ENCODE measurements at regions not wholly inside any gene's neighbourhood (a gene's known extent, or its start where the extent isn't known, plus 50 kb on each side); places are given as distances from the start of the nearest gene placed in this dataset.

- Histone ChIP-seq H3K56ac (ENCODE audit: extremely low read depth, insufficient read depth, low read length) (no peak overlapping the region), H2AK5ac (ENCODE audit: low read depth, low read length) (no peak overlapping the region), H2BK15ac (ENCODE audit: low read depth, low read length) (no peak overlapping the region), H3K14ac (replicated peaks; ENCODE audit: low read depth, low read length) (no peak overlapping the region), H4K5ac (ENCODE audit: low read depth, low read length) (no peak overlapping the region), H4K20me1 (ENCODE audit: insufficient read depth, low read length) (no peaks in the 10 kb centered on the region), H2BK20ac (ENCODE audit: low read depth, low read length) (no peak overlapping the region), H3K27ac (ENCODE audit: insufficient read depth, low read length) (no peak overlapping the region), H4K8ac (ENCODE audit: low read depth in 2 of 2, low read length in 2 of 2) (no peak overlapping the region), H2AK9ac (replicated peaks; ENCODE audit: low read depth, low read length, poor library complexity) (no peak overlapping the region), H3K4ac (ENCODE audit: low read depth, low read length) (no peak overlapping the region), H3K4me1 (ENCODE audit: control insufficient read depth, insufficient read depth, low read length) (no peaks in the 10 kb centered on the region; the same call in 1 of the 2 replicates), H3K79me1 (ENCODE audit: low read depth in 1 of 2, low read length in 2 of 2) (no peaks in the 10 kb centered on the region), H3K4me3 (ENCODE audit: insufficient read depth, low read depth, low read length) (no peak overlapping the region), H3K9me1 (ENCODE audit: insufficient read depth, low read length) (no peaks in the 10 kb centered on the region), H3K4me2 (ENCODE audit: low read depth, low read length) (no peak overlapping the region), H3K9ac (ENCODE audit: low read depth, low read length) (no peak overlapping the region), H2AFZ (replicated peaks; ENCODE audit: low read length, poor library complexity) (no peak overlapping the region), H3K18ac (ENCODE audit: low read depth, low read length) (no peak overlapping the region), H4K91ac (ENCODE audit: insufficient read depth, low read depth, low read length) (no peak overlapping the region), H2BK5ac (ENCODE audit: low read depth, low read length, poor library complexity, severe bottlenecking) (no peak overlapping the region), H3K9me3 (ENCODE audit: control insufficient read depth, insufficient read depth, low read length) (no peaks in the 10 kb centered on the region), H3K23ac (ENCODE audit: low read depth, low read length) (no peak overlapping the region), H2BK120ac (ENCODE audit: low read depth, low read length) (no peak overlapping the region), H3K36me3 (ENCODE audit: control insufficient read depth, insufficient read depth, low read length) (no peaks in the 10 kb centered on the region), H3K27me3 (ENCODE audit: control insufficient read depth, insufficient read depth, low read length) (peaks cover 3% of the 10 kb centered on the region; the same call in 1 of the 2 replicates)
- ChIA-PET CTCF (no interaction called here), POLR2A (ENCODE audit: unreplicated experiment) (no interaction called here)
- TF ChIP-seq CTCF (conservative IDR thresholded peaks at IDR 0.05; ENCODE audit: low read depth, low read length), result no peak
- TF ChIP-seq FOS (IDR thresholded peaks at IDR 0.05; ENCODE audit: low read depth, low read length), result no peak
- no TSS peak for BruUV-seq (replicated peaks)
- no CpG with 5 or more reads among the region's 2 CpGs for WGBS, 2 experiments (ENCODE audit: extremely low coverage in 2 of 2, insufficient read length in 1 of 2)
- DNase-seq (no peak), ATAC-seq (ENCODE audit: low read depth) (no peak)
- in situ Hi-C loops (cut with MboI; ENCODE audit: low sequenced_read_pairs) (no loop called here), dilution Hi-C loops (cut with HindIII; ENCODE audit: low sequenced_read_pairs, unreplicated experiment) (no loop called here), intact Hi-C loops (cut with micrococcal nuclease) (no loop called here)
Measured at GRCh38 chr9:107994648-107995047, 505.1 kb upstream of the KLF4 start.
